HG02884 (cell line): ENCODE measurements at regions not wholly inside any gene's neighbourhood (a gene's known extent, or its start where the extent isn't known, plus 50 kb on each side); places are given as distances from the start of the nearest gene placed in this dataset.
"Not testable (repeated sequence)": the region's sequence is repeated elsewhere in the genome, so short reads cannot be mapped to it uniquely, and the experiment has no call there.

Experiments used
- ATAC-seq: cut with Tn5 transposase; IDR thresholded peaks from one replicate; pipeline ENCODE4 v1.9.1; 2021; ENCODE audit warnings: mild to moderate bottlenecking, moderate library complexity; ENCODE audit not compliant: unreplicated experiment

DNA sequence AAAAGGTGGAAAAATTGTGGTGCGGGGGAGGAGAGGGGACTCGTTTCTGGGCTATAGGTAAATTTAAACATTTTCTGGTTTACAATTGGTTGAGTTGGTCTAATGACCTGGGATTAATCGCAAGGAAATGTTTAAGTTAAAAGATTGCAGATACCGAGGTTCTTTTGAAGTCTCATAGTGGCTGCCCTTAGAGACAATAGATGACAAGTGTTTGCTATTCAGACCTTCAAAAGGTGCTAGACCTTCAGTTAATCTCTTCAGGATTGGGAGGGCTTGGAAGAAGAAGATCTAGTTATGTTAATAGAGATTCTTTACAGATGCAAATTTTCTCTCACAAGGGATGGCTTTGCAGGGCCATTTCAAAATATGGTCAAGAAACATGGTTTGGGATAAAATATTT lies 2286.1 kb upstream of the AGA start:
- no peak for ATAC-seq

GRCh38 chr4:179736820-179737219 lies 2294.6 kb upstream of the AGA start:
- ATAC-seq = not testable (repeated sequence)

DNA sequence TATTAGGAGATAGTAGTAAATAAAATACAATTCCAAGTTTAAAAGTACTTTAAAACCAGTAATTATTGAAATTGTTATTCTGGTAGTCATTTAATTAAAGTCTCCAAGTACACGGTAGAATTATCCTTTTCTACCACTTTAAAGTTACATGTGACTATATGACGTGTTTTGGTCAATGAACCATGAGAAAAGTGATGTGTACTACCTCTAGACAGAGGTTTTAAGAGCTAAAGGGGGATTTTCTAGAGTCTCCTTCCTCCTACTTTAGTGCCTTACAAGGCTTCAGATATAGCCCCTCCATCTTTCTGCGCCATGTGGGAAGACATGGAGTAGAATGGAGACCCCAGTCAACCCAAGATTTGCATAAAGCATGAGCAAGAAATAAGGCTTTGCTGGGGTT lies 2296.6 kb upstream of the AGA start:
- no peak for ATAC-seq

GRCh38 chr4:179747218-179747910 lies 2305.1 kb upstream of the AGA start:
- ATAC-seq = no peak

- ATAC-seq = no peak
These were observed 2306.6 kb upstream of the AGA start for GRCh38 chr4:179748837-179749236.

DNA sequence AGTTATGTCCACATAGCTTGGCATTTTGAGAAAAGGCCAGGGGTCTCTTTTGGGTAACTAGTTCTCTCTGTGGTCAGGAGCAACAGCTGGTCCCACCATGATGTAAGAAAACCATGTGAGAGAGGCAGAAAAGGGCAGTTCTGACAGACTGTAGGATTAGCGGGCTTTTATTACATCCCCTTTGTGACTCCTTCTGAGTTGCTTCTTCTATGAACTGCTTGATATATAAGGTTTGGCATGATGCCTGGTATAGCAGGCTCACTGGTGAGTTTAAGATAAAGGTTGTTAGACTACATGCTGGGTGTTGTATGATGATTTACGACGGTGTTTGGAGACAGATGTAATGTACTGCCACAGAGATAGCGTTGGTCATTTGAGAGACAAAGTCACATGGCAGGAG lies 2308.1 kb upstream of the AGA start:
- ATAC-seq = no peak

DNA sequence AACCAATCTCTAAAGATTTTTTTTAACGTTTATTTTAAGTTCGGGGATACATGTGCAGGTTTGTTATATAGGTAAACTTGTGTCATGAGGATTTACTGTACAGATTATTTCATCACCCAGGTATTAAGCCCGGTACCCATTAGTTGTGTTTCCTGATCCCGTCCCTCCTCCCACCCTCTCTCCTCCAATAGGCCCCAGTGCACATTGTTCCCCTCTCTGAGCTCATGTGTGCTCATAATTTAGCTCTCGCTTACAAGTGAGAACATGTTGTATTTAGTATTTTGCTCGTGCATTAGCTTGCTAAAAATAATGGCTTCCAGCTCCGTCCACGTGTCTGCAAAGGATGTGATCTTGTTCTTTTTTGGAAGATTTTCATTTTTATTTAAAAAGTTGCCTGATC lies 2309.4 kb upstream of the AGA start:
- no peak for ATAC-seq

DNA sequence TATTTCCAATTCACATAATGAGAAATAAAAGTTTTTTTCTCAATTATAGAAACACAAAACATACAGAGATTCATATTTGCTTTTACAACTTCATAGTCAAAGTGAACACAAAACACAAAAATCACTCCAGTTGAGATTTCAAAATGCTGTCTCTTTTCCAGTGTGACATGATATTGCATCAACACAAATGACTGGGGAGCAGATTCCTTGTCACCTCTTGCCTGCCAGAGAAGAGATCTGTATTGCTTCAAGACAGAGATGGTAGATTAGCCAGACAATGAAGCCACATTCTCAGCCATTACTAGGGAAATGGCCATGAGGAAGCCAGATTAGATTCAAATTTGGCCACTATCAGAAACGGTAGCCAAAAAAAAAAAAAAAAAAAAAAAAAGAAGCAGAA lies 2313.1 kb upstream of the AGA start:
- no peak for ATAC-seq

GRCh38 chr4:179757641-179758040 lies 2315.4 kb upstream of the AGA start:
- ATAC-seq = no peak

GRCh38 chr4:179762840-179763239 lies 2320.6 kb upstream of the AGA start:
- no peak for ATAC-seq

DNA sequence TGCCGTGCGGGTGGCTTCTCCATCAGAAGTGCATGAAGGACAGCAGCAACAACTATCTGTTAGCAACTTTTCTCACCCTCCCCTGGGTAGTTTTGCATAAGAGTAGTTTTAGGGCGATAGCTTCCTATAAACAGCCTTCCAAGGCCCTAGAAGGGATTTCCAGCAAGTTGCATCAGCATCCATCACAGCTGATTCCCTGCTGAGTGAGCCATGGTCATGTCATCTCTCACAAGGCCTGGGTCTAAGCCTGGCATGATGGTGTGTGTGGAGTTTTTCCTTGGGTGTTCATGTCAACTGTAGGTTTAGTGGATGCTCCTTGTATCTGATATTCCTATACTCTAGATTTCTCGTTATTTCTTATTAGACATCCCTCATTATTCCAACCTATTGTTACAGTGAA lies 2324.7 kb upstream of the AGA start:
- no peak for ATAC-seq

- ATAC-seq = no peak
These were observed 2326.8 kb upstream of the AGA start for GRCh38 chr4:179768996-179769395.

DNA sequence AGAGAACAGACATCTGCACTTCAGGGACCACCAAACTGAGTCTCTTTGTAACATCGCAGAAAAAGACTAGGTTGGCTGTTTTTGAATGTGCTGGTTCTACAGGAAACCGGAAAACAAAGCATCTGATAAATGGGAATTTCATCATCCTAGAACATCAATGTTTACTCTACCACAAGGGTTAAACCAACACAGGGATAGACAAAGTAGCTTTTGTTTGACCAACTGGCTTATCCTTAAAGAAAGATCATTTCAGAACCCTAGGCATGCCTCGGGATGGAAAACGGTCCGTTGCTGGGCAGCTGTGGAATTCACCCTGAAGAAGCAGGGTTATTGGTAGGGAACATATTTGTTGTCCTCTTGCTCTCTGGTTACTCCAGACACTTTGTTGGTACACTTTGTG lies 2355.5 kb upstream of the AGA start:
- ATAC-seq = no peak

DNA sequence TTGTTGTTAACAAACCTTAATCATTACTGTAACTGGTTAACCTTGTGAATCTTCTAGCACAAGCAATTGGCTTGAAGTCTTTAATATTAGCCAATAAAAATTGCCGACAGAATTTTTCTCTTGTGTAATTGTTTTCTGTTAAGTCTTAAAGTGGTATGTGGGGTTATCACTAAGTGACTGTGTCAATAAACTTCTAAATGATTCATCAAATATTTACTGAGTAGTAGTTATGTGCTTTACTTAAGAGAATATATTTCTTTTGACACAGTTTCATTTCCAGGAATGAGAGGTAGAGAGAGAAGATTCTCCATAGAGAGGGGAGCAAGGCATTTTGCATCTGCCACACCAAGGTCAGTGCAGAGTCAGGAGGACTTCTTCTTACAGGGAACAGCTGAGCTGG lies 2361.6 kb upstream of the AGA start:
- no peak for ATAC-seq

DNA sequence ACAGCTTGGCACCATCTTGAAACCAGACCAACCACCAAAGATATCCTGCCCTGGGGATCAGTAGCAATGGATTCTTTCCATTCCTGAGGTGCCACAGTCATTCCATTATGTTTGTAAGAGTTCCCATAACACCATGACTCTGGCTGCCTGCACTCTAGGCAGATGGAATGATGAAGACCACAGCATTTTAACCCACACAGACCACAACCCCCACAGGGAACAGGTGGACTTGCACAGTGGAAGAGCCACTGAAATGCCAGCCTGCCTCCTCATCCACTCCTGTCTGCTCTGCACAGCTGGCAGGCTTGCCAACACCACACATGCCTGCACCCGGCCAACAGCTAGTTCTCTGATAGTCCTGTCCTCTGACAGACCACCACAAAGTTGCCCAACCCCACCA lies 2362.2 kb upstream of the AGA start:
- no peak for ATAC-seq

GRCh38 chr4:179817317-179817716 lies 2375.1 kb upstream of the AGA start:
- no peak for ATAC-seq

DNA sequence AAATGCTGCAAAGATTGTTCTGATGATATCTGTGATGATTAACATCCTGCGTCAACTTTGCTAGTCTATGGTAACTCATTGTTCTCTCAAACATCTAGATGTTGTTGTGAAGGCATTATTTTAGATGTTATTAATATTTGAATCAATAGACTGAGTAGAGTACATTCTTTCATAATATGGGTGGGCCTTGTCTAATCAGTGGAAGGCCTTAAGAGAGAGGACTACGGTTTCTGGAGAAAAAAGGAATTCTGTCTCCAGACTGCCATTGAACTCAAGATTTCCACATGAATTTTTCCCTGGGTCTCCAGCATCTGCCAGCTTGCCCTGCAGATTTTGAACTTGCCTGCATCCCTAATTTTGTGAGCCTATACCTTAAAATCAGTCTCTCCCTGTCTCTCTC lies 2381.1 kb upstream of the AGA start:
- ATAC-seq = no peak

- ATAC-seq = no peak
These were observed 2389.0 kb upstream of the AGA start for GRCh38 chr4:179831274-179831673.

GRCh38 chr4:179836179-179837075 lies 2394.2 kb upstream of the AGA start:
- no peak for ATAC-seq

GRCh38 chr4:179843370-179843769 lies 2399.8 kb upstream of the TENM3 start:
- ATAC-seq = no peak

GRCh38 chr4:179855469-179855868 lies 2387.7 kb upstream of the TENM3 start:
- ATAC-seq = no peak

- no peak for ATAC-seq
These were observed 2385.0 kb upstream of the TENM3 start for GRCh38 chr4:179858221-179858620.
